Ishikawa (cell line): ENCODE measurements at regions not wholly inside any gene's neighbourhood (a gene's known extent, or its start where the extent isn't known, plus 50 kb on each side); places are given as distances from the start of the nearest gene placed in this dataset.

Experiments
- CEBPB ChIP-seq: IDR thresholded peaks from 2 replicates; pipeline ENCODE4 v1.6.1; 2012
- EGR1 ChIP-seq: IDR thresholded peaks from 2 replicates; pipeline ENCODE4 v1.6.1; 2012
- TAF1 ChIP-seq: IDR thresholded peaks from 2 replicates; pipeline ENCODE4 v1.6.1; 2012; ENCODE audit warnings: low read depth, mild to moderate bottlenecking
- TCF12 ChIP-seq: IDR thresholded peaks from 2 replicates; pipeline ENCODE4 v1.6.1; 2012; ENCODE audit warnings: low read depth
- ZBTB7A ChIP-seq: IDR thresholded peaks from 2 replicates; pipeline ENCODE4 v1.6.1; 2012; ENCODE audit warnings: low read depth
- TF ChIP-seq, protein P1 (sequence below): IDR thresholded peaks from 2 replicates; pipeline ENCODE4 v1.6.1; 2012

GRCh38 chr20:11221046-11221445 is 547.2 kb upstream of the JAG1 start:
- TF ChIP-seq ZBTB7A, result no peak
- no peak for TF ChIP-seq TCF12
- TF ChIP-seq, protein P1, sequence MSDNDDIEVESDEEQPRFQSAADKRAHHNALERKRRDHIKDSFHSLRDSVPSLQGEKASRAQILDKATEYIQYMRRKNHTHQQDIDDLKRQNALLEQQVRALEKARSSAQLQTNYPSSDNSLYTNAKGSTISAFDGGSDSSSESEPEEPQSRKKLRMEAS, result no peak
- TF ChIP-seq CEBPB, result no peak
- no peak for TF ChIP-seq EGR1
- no peak for TF ChIP-seq TAF1
